ENCODE measurements at regions not wholly inside any gene's neighbourhood (a gene's known extent, or its start where the extent isn't known, plus 50 kb on each side); places are given as distances from the start of the nearest gene placed in this dataset.
A peak's percentile ranks its signal among the peaks of the same experiment; 100 is the strongest.

DNA sequence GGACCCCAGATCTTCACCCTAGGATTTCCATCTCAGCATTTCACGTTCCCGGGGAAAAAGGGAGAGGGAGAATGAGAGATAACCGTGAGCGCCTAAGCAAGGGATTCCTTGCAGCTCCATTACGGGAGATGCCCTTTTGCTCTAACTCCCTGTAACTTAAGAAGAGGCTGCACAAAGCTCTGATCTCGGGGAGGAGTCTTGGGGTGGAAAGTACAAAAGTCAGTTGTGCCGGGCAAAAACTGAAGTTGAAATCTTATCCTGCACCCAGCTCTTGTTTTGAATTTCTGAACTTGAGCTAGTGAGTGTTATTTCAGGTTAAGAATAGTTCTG lies 256.4 kb upstream of the SOX21 start:
- DNase-seq (ENCODE audit: low read depth): no peak
- TF ChIP-seq MYC (IDR thresholded peaks at IDR 0.05; ENCODE audit: low read depth, low read length) (no peak), POLR2A (IDR thresholded peaks at IDR 0.05; ENCODE audit: extremely low read depth, insufficient read length) (no peak)
- TF ChIP-seq, protein P1, sequence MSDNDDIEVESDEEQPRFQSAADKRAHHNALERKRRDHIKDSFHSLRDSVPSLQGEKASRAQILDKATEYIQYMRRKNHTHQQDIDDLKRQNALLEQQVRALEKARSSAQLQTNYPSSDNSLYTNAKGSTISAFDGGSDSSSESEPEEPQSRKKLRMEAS (IDR thresholded peaks at IDR 0.05; ENCODE audit: low read depth, low read length): no peak
- TF ChIP-seq, protein P2, sequence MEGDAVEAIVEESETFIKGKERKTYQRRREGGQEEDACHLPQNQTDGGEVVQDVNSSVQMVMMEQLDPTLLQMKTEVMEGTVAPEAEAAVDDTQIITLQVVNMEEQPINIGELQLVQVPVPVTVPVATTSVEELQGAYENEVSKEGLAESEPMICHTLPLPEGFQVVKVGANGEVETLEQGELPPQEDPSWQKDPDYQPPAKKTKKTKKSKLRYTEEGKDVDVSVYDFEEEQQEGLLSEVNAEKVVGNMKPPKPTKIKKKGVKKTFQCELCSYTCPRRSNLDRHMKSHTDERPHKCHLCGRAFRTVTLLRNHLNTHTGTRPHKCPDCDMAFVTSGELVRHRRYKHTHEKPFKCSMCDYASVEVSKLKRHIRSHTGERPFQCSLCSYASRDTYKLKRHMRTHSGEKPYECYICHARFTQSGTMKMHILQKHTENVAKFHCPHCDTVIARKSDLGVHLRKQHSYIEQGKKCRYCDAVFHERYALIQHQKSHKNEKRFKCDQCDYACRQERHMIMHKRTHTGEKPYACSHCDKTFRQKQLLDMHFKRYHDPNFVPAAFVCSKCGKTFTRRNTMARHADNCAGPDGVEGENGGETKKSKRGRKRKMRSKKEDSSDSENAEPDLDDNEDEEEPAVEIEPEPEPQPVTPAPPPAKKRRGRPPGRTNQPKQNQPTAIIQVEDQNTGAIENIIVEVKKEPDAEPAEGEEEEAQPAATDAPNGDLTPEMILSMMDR (IDR thresholded peaks at IDR 0.05; ENCODE audit: low read depth, low read length): no peak
- H3K4me3 ChIP-seq (ENCODE audit: low read depth, low read length): no peak overlapping the region

DNA sequence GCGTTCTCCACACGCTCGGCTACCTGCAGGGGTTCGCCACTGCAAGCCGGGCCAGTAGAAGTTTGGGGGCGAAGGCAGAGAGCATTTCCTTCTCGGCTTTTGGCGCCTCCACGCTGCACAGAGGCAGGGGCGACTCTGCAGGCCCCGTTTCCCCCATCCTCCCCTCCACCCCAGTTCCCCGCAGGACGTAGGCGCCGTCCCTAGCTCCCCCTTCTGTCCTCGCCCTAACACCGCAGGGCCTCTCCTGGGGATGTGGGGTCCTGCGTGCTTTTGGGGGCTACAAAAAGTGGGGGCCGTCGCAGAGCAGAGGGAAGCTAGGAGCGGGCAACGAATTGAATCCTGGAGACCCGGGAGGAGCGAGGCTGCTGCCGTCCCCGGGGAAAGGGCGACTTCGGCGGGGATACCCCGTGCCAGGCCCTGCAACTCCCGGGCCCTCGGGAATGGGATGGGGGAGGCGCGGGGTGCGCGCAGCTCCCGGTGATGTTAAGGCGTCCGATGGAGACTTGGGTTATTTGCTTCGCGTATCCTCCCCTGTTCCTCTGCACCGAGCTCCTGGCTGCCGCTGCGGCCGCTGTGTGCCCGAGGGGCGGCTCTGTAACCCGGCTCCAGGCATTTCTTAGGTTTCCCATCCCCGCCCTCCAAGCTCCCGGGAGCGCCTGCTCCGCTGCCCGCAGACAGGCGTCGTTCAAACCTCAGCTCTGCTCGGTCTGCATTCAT lies 255.9 kb upstream of the SOX21 start:
- H3K4me3 ChIP-seq (ENCODE audit: low read depth, low read length): no peak overlapping the region
- no peak for DNase-seq (ENCODE audit: low read depth)
- TF ChIP-seq MYC (IDR thresholded peaks at IDR 0.05; ENCODE audit: low read depth, low read length) (no peak), POLR2A (IDR thresholded peaks at IDR 0.05; ENCODE audit: extremely low read depth, insufficient read length) (no peak)
- TF ChIP-seq, protein P2 (IDR thresholded peaks at IDR 0.05; ENCODE audit: low read depth, low read length): no peak
- TF ChIP-seq, protein P1 (IDR thresholded peaks at IDR 0.05; ENCODE audit: low read depth, low read length): no peak

DNA sequence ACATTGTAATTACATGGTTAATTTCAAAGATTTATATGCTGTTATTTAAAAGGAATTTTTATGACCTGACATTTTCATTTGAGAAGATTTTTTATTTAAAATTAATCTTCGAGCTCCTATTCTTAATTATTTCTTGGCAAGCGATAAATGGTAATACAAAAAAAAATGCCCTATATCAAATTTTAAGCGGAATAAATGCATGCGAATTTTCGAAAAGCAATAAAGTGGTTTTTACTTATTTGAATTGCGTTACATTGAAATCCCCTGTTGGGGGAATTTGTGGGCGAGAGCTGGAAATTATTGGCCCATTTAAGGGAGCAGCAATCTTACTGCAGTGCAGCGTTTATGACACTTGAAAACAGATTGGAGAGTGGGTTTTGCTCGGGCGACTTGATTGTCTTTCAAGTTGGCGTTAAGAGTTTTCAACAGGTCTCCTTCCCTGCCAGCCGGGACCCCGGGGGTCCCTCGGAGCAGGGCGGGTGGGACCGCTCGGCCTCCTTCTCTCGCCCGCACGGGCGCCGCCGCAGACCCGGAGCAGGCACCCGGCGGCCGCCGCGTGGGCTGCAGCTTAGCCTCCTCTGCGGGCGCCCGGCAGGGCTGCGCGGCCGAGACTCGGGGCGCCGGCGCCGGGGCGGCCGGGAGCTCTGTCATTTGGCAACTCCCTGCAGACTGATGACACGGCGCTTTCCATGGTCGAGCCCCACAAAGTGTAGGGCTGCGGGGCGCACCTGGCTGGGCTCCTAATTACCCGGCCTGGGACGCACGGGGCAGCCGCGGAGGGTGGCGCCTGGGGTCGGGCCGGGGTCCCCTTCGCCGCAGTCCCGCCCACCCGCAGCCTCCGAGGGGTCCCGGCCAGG lies 255.1 kb upstream of the SOX21 start:
- peak; percentile 21 for DNase-seq (ENCODE audit: low read depth)
- TF ChIP-seq, protein P2 (IDR thresholded peaks at IDR 0.05; ENCODE audit: low read depth, low read length): no peak
- TF ChIP-seq MYC (IDR thresholded peaks at IDR 0.05; ENCODE audit: low read depth, low read length): no peak
- no peak for TF ChIP-seq POLR2A (IDR thresholded peaks at IDR 0.05; ENCODE audit: extremely low read depth, insufficient read length)
- TF ChIP-seq, protein P1 (IDR thresholded peaks at IDR 0.05; ENCODE audit: low read depth, low read length): no peak
- H3K4me3 ChIP-seq (ENCODE audit: low read depth, low read length): no peak overlapping the region

GRCh38 chr13:94966422-94966955 lies 254.1 kb upstream of the SOX21 start:
- TF ChIP-seq MYC (IDR thresholded peaks at IDR 0.05; ENCODE audit: low read depth, low read length) (no peak), POLR2A (IDR thresholded peaks at IDR 0.05; ENCODE audit: extremely low read depth, insufficient read length) (no peak)
- TF ChIP-seq, protein P2 (IDR thresholded peaks at IDR 0.05; ENCODE audit: low read depth, low read length): no peak
- TF ChIP-seq, protein P1 (IDR thresholded peaks at IDR 0.05; ENCODE audit: low read depth, low read length): no peak
- no peak for DNase-seq (ENCODE audit: low read depth)
- H3K4me3 ChIP-seq (ENCODE audit: low read depth, low read length): no peak overlapping the region

GRCh38 chr13:94959626-94960025 lies 247.3 kb upstream of the SOX21 start:
- no peak for TF ChIP-seq MYC (IDR thresholded peaks at IDR 0.05; ENCODE audit: low read depth, low read length)
- TF ChIP-seq, protein P1 (IDR thresholded peaks at IDR 0.05; ENCODE audit: low read depth, low read length): no peak
- TF ChIP-seq, protein P2 (IDR thresholded peaks at IDR 0.05; ENCODE audit: low read depth, low read length): no peak
- TF ChIP-seq POLR2A (IDR thresholded peaks at IDR 0.05; ENCODE audit: extremely low read depth, insufficient read length): no peak
- no peak overlapping the region for H3K4me3 ChIP-seq (ENCODE audit: low read depth, low read length)
- no peak for DNase-seq (ENCODE audit: low read depth)
